IPS-15b (cell line): ENCODE measurements at regions not wholly inside any gene's neighbourhood (a gene's known extent, or its start where the extent isn't known, plus 50 kb on each side); places are given as distances from the start of the nearest gene placed in this dataset.

Source experiments
- H3K27me3 ChIP-seq: one replicate; pipeline ENCODE4 v1.6.1; 2013; ENCODE audit warnings: low read length; ENCODE audit not compliant: control insufficient read depth, insufficient read depth
- H3K36me3 ChIP-seq: one replicate; pipeline ENCODE4 v1.6.1; 2013; ENCODE audit warnings: low read length; ENCODE audit not compliant: control insufficient read depth, insufficient read depth
- H3K4me1 ChIP-seq: one replicate; pipeline ENCODE4 v1.6.1; 2013; ENCODE audit warnings: mild to moderate bottlenecking, low read length; ENCODE audit not compliant: control insufficient read depth, insufficient read depth
- H3K4me3 ChIP-seq: one replicate; pipeline ENCODE4 v1.5.1; 2013; ENCODE audit warnings: low read depth, low read length
- H3K9ac ChIP-seq: one replicate; pipeline ENCODE4 v1.6.1; 2013; ENCODE audit warnings: low read depth, mild to moderate bottlenecking, low read length
- H3K9me3 ChIP-seq: one replicate; pipeline ENCODE4 v1.6.1; 2013; ENCODE audit warnings: mild to moderate bottlenecking, low read length; ENCODE audit not compliant: control insufficient read depth, insufficient read depth

GRCh38 chr14:87115234-87115633, 877.7 kb downstream of the GALC start:
- H3K4me3 ChIP-seq = no peak overlapping the region
- no peaks in the 10 kb centered on the region for H3K36me3 ChIP-seq
- no peaks in the 10 kb centered on the region for H3K9me3 ChIP-seq
- H3K9ac ChIP-seq = no peak overlapping the region
- peaks cover 8% of the 10 kb centered on the region for H3K4me1 ChIP-seq
- H3K27me3 ChIP-seq = no peaks in the 10 kb centered on the region

- Histone ChIP-seq H3K4me3 (no peak overlapping the region), H3K9ac (no peak overlapping the region), H3K27me3 (peaks cover 8% of the 10 kb centered on the region), H3K36me3 (no peaks in the 10 kb centered on the region), H3K9me3 (no peaks in the 10 kb centered on the region), H3K4me1 (peaks cover 8% of the 10 kb centered on the region)
These were observed 879.7 kb downstream of the GALC start for GRCh38 chr14:87113286-87113685.

- Histone ChIP-seq H3K4me1 (peaks cover 8% of the 10 kb centered on the region), H3K9ac (no peak overlapping the region)
These were observed 881.2 kb downstream of the GALC start for GRCh38 chr14:87111741-87112140.

GRCh38 chr14:87111126-87111525, 881.9 kb downstream of the GALC start:
- H3K4me3 ChIP-seq = no peak overlapping the region
- H3K27me3 ChIP-seq = peaks cover 8% of the 10 kb centered on the region
- no peaks in the 10 kb centered on the region for H3K36me3 ChIP-seq
- no peak overlapping the region for H3K9ac ChIP-seq
- H3K4me1 ChIP-seq = peaks cover 8% of the 10 kb centered on the region
- no peaks in the 10 kb centered on the region for H3K9me3 ChIP-seq

More at GRCh38 chr14:87111741-87112140, 881.2 kb downstream of the GALC start:
- Histone ChIP-seq H3K27me3 (peaks cover 8% of the 10 kb centered on the region), H3K9me3 (no peaks in the 10 kb centered on the region), H3K4me3 (no peak overlapping the region), H3K36me3 (no peaks in the 10 kb centered on the region)

GRCh38 chr14:87109271-87109670, 883.7 kb downstream of the GALC start:
- Histone ChIP-seq H3K4me3 (no peak overlapping the region), H3K27me3 (peaks cover 8% of the 10 kb centered on the region), H3K9ac (no peak overlapping the region), H3K36me3 (no peaks in the 10 kb centered on the region), H3K4me1 (peaks cover 5% of the 10 kb centered on the region), H3K9me3 (no peaks in the 10 kb centered on the region)

- no peaks in the 10 kb centered on the region for H3K36me3 ChIP-seq
- peaks cover 8% of the 10 kb centered on the region for H3K27me3 ChIP-seq
- H3K4me3 ChIP-seq = no peak overlapping the region
- H3K9me3 ChIP-seq = no peaks in the 10 kb centered on the region
- H3K9ac ChIP-seq = no peak overlapping the region
- H3K4me1 ChIP-seq = peaks cover 2% of the 10 kb centered on the region
These were observed 884.3 kb downstream of the GALC start for GRCh38 chr14:87108726-87109125.

- Histone ChIP-seq H3K36me3 (no peaks in the 10 kb centered on the region), H3K9ac (no peak overlapping the region), H3K4me1 (no peaks in the 10 kb centered on the region)
These were observed 890.1 kb downstream of the GALC start for GRCh38 chr14:87102811-87103378.

GRCh38 chr14:87097015-87097414, 896.0 kb downstream of the GALC start:
- H3K4me3 ChIP-seq = no peak overlapping the region
- H3K9ac ChIP-seq = no peak overlapping the region
- no peaks in the 10 kb centered on the region for H3K4me1 ChIP-seq
- H3K9me3 ChIP-seq = no peaks in the 10 kb centered on the region
- no peaks in the 10 kb centered on the region for H3K27me3 ChIP-seq
- H3K36me3 ChIP-seq = no peaks in the 10 kb centered on the region

More at GRCh38 chr14:87102811-87103378, 890.1 kb downstream of the GALC start:
- no peak overlapping the region for H3K4me3 ChIP-seq
- H3K9me3 ChIP-seq = no peaks in the 10 kb centered on the region
- H3K27me3 ChIP-seq = no peaks in the 10 kb centered on the region

- H3K36me3 ChIP-seq = no peaks in the 10 kb centered on the region
- no peaks in the 10 kb centered on the region for H3K4me1 ChIP-seq
- H3K4me3 ChIP-seq = no peak overlapping the region
- H3K9me3 ChIP-seq = no peaks in the 10 kb centered on the region
- H3K27me3 ChIP-seq = no peaks in the 10 kb centered on the region
- H3K9ac ChIP-seq = no peak overlapping the region
These were observed 898.1 kb downstream of the GALC start for GRCh38 chr14:87094913-87095312.

GRCh38 chr14:87088588-87088987, 904.4 kb downstream of the GALC start:
- peaks cover 3% of the 10 kb centered on the region for H3K4me1 ChIP-seq
- no peak overlapping the region for H3K4me3 ChIP-seq
- H3K9ac ChIP-seq = no peak overlapping the region
- peaks cover 14% of the 10 kb centered on the region for H3K27me3 ChIP-seq
- H3K36me3 ChIP-seq = no peaks in the 10 kb centered on the region
- H3K9me3 ChIP-seq = no peaks in the 10 kb centered on the region

- Histone ChIP-seq H3K9me3 (no peaks in the 10 kb centered on the region), H3K4me1 (peaks cover 3% of the 10 kb centered on the region), H3K36me3 (no peaks in the 10 kb centered on the region), H3K4me3 (no peak overlapping the region), H3K27me3 (peaks cover 14% of the 10 kb centered on the region), H3K9ac (no peak overlapping the region)
These were observed 905.1 kb downstream of the GALC start for GRCh38 chr14:87087881-87088280.

- H3K36me3 ChIP-seq = no peaks in the 10 kb centered on the region
- no peak overlapping the region for H3K9ac ChIP-seq
- H3K4me1 ChIP-seq = peaks cover 3% of the 10 kb centered on the region
- no peaks in the 10 kb centered on the region for H3K9me3 ChIP-seq
- no peak overlapping the region for H3K4me3 ChIP-seq
- peaks cover 14% of the 10 kb centered on the region for H3K27me3 ChIP-seq
These were observed 908.1 kb downstream of the GALC start for GRCh38 chr14:87084908-87085307.
